Raji (cell line): ENCODE measurements at regions not wholly inside any gene's neighbourhood (a gene's known extent, or its start where the extent isn't known, plus 50 kb on each side); places are given as distances from the start of the nearest gene placed in this dataset.

ENCODE experiments used
- POLR2A ChIP-seq: IDR thresholded peaks from 2 replicates; pipeline ENCODE4 v1.6.1; 2011; ENCODE audit warnings: low read depth, low read length, control low read depth; ENCODE audit not compliant: insufficient read depth

- no peak for TF ChIP-seq POLR2A
Observed at GRCh38 chr5:8750100-8750499, 795.8 kb downstream of the SEMA5A start.

GRCh38 chr5:8751971-8752370 lies 793.9 kb downstream of the SEMA5A start:
- TF ChIP-seq POLR2A = no peak

GRCh38 chr5:8752595-8752994 lies 793.3 kb downstream of the SEMA5A start:
- TF ChIP-seq POLR2A = no peak

GRCh38 chr5:8756498-8757084 lies 789.3 kb downstream of the SEMA5A start:
- no peak for TF ChIP-seq POLR2A

GRCh38 chr5:8765886-8766285 lies 780.0 kb downstream of the SEMA5A start:
- no peak for TF ChIP-seq POLR2A

- TF ChIP-seq POLR2A = no peak
Observed at GRCh38 chr5:8766448-8766847, 779.4 kb downstream of the SEMA5A start.

GRCh38 chr5:8767111-8767510 lies 778.8 kb downstream of the SEMA5A start:
- no peak for TF ChIP-seq POLR2A

- no peak for TF ChIP-seq POLR2A
Observed at GRCh38 chr5:8767746-8768145, 778.1 kb downstream of the SEMA5A start.

GRCh38 chr5:8769631-8770030 lies 776.2 kb downstream of the SEMA5A start:
- TF ChIP-seq POLR2A = no peak

GRCh38 chr5:8770431-8770830 lies 775.4 kb downstream of the SEMA5A start:
- no peak for TF ChIP-seq POLR2A

- no peak for TF ChIP-seq POLR2A
Observed at GRCh38 chr5:8773046-8773615, 772.7 kb downstream of the SEMA5A start.

- TF ChIP-seq POLR2A = no peak
Observed at GRCh38 chr5:8784692-8785091, 761.2 kb downstream of the SEMA5A start.

- TF ChIP-seq POLR2A = no peak
Observed at GRCh38 chr5:8788246-8788645, 757.6 kb downstream of the SEMA5A start.

- TF ChIP-seq POLR2A = no peak
Observed at GRCh38 chr5:8805653-8806052, 740.2 kb downstream of the SEMA5A start.

GRCh38 chr5:8807636-8808035 lies 738.2 kb downstream of the SEMA5A start:
- no peak for TF ChIP-seq POLR2A

- no peak for TF ChIP-seq POLR2A
Observed at GRCh38 chr5:8811581-8811980, 734.3 kb downstream of the SEMA5A start.

- no peak for TF ChIP-seq POLR2A
Observed at GRCh38 chr5:8813180-8813579, 732.7 kb downstream of the SEMA5A start.
